ENCODE measurements at regions not wholly inside any gene's neighbourhood (a gene's known extent, or its start where the extent isn't known, plus 50 kb on each side); places are given as distances from the start of the nearest gene placed in this dataset.

DNA sequence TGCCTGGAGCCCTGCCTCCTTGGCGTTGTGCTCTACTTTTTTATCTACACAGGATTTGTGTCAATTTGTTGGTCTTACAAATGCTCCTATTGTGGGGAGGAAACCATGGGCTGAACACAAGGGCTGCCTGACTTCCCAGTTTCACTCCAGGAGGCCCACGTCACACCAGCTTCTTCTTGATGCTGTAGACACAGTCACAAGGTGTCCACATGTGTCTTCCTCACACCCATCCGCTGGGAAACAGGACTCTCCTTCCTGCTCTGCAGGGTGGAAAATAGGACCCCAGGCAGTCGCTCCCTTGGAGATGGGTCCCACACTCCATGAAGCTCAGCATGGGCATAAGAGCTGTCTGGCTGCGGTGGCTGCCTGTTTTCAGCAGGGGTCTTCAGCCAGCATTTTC lies 468.2 kb downstream of the EPHA4 start:
- TF ChIP-seq, protein P1, sequence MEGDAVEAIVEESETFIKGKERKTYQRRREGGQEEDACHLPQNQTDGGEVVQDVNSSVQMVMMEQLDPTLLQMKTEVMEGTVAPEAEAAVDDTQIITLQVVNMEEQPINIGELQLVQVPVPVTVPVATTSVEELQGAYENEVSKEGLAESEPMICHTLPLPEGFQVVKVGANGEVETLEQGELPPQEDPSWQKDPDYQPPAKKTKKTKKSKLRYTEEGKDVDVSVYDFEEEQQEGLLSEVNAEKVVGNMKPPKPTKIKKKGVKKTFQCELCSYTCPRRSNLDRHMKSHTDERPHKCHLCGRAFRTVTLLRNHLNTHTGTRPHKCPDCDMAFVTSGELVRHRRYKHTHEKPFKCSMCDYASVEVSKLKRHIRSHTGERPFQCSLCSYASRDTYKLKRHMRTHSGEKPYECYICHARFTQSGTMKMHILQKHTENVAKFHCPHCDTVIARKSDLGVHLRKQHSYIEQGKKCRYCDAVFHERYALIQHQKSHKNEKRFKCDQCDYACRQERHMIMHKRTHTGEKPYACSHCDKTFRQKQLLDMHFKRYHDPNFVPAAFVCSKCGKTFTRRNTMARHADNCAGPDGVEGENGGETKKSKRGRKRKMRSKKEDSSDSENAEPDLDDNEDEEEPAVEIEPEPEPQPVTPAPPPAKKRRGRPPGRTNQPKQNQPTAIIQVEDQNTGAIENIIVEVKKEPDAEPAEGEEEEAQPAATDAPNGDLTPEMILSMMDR (IDR thresholded peaks at IDR 0.05; ENCODE audit: insufficient read depth, low read depth, low read length), result no peak
- TF ChIP-seq EZH2 (IDR thresholded peaks at IDR 0.05; ENCODE audit: insufficient read depth, low read length), result no peak
